H1 (cell line): ENCODE measurements at regions not wholly inside any gene's neighbourhood (a gene's known extent, or its start where the extent isn't known, plus 50 kb on each side); places are given as distances from the start of the nearest gene placed in this dataset.

Experiments
- CTCF ChIA-PET: fragments of 300-600 bp; sonication (Branson Sonifier 250); formaldehyde crosslinking; loops from one replicate; lab custom pipeline; 2021; ENCODE audit not compliant: partially characterized antibody; lab: Charles Lee
- POLR2A ChIA-PET: fragments of 300-600 bp; sonication (Branson Sonifier 250); formaldehyde crosslinking; loops from one replicate; lab custom pipeline; 2021; ENCODE audit warnings: inconsistent platforms; ENCODE audit not compliant: partially characterized antibody; lab: Charles Lee
- DNase-seq, 2 experiments: peaks; one replicate each; pipeline versions ENCODE4 v3.0.0 to v3.0.0-alpha.2; 2010 to 2022; ENCODE audit warnings: low spot score in 2 of 2, low read depth in 1 of 2, mixed read lengths in 1 of 2
- FAIRE-seq: peaks from 2 replicates; lab custom pipeline; 2011; peaks lifted over from hg19 to GRCh38; lab: Jason Lieb, UNC
- H2AFZ ChIP-seq: 2 replicates; pipeline ENCODE4 v1.8.1; 2012; ENCODE audit warnings: low read length, inconsistent platforms
- H2AK5ac ChIP-seq: 2 replicates; pipeline ENCODE4 v1.6.1; 2013; ENCODE audit warnings: low read depth, low read length
- H2BK120ac ChIP-seq: replicated peaks from 2 replicates; pipeline ENCODE3; 2013; ENCODE audit warnings: low read depth, low read length, inconsistent platforms
- H2BK12ac ChIP-seq: 2 replicates; pipeline ENCODE4 v1.6.1; 2013; ENCODE audit warnings: low read depth, low read length
- H2BK15ac ChIP-seq: 2 replicates; pipeline ENCODE4 v1.6.1; 2013; ENCODE audit warnings: low read length
- H2BK20ac ChIP-seq: 2 replicates; pipeline ENCODE4 v1.6.1; 2013; ENCODE audit warnings: low read length
- H2BK5ac ChIP-seq: 2 replicates; pipeline ENCODE4 v1.6.1; 2013; ENCODE audit warnings: low read depth, low read length
- H3K14ac ChIP-seq: 2 replicates; pipeline ENCODE4 v1.6.1; 2013; ENCODE audit warnings: inconsistent platforms; ENCODE audit not compliant: insufficient read length
- H3K18ac ChIP-seq: 2 replicates; pipeline ENCODE4 v1.6.1; 2013; ENCODE audit warnings: low read length; ENCODE audit errors: extremely low read depth
- H3K23ac ChIP-seq: 2 replicates; pipeline ENCODE4 v1.6.1; 2013; ENCODE audit warnings: inconsistent platforms; ENCODE audit not compliant: insufficient read length
- H3K23me2 ChIP-seq: 2 replicates; pipeline ENCODE4 v1.6.1; 2013; ENCODE audit warnings: low read depth, low read length
- H3K27ac ChIP-seq: 2 replicates; pipeline ENCODE4 v1.6.1; 2011; ENCODE audit warnings: low read depth, low read length, inconsistent platforms
- H3K27me3 ChIP-seq, 4 experiments: replicated peaks in 1 of 4; 1 replicate in 1 of 4; 2 replicates in 3 of 4; pipeline versions ENCODE4 v1.6.1 to v1.8.1; 2011 to 2013; ENCODE audit warnings: low read length in 3 of 4, mild to moderate bottlenecking in 3 of 4, inconsistent platforms in 2 of 4, mixed read lengths in 2 of 4, moderate library complexity in 1 of 4; ENCODE audit not compliant: control insufficient read depth in 3 of 4, insufficient read depth in 3 of 4; ENCODE audit errors: extremely low read depth in 1 of 4
- H3K36me3 ChIP-seq, 4 experiments: 2 replicates each; pipeline versions ENCODE4 v1.6.1 to v1.8.1; 2011 to 2013; ENCODE audit warnings: mild to moderate bottlenecking in 4 of 4, low read length in 3 of 4, moderate library complexity in 2 of 4, control low read depth in 1 of 4, inconsistent platforms in 1 of 4; ENCODE audit not compliant: insufficient read depth in 4 of 4, control insufficient read depth in 2 of 4
- H3K4ac ChIP-seq: replicated peaks from 2 replicates; pipeline ENCODE3; 2013; ENCODE audit warnings: low read length, low read depth, mixed read lengths, inconsistent platforms; ENCODE audit not compliant: insufficient read length
- H3K4me1 ChIP-seq, 4 experiments: replicated peaks in 1 of 4; 1 replicate in 1 of 4; 2 replicates in 3 of 4; pipeline versions ENCODE4 v1.6.1 to v1.8.1; 2011 to 2013; ENCODE audit warnings: low read length in 3 of 4, inconsistent platforms in 2 of 4, mixed read lengths in 1 of 4; ENCODE audit not compliant: insufficient read depth in 4 of 4, control insufficient read depth in 3 of 4
- H3K4me2 ChIP-seq, 2 experiments: 2 replicates each; pipeline versions ENCODE4 v1.6.1 to v1.8.1; 2011 to 2013; ENCODE audit warnings: low read depth in 2 of 2, low read length in 2 of 2, control low read depth in 1 of 2, inconsistent platforms in 1 of 2, mild to moderate bottlenecking in 1 of 2; ENCODE audit not compliant: insufficient read depth in 1 of 2
- H3K4me3 ChIP-seq, 4 experiments: fragments of 200-600, 300-600 bp in 1 of 4; sonication (generic), shearing (Covaris generic), sonication (Bioruptor Twin) in 1 of 4; 2 replicates each; pipeline versions ENCODE4 v1.5.1 to v1.8.1; 2011 to 2016; ENCODE audit warnings: low read length in 4 of 4, low read depth in 3 of 4, control low read depth in 2 of 4, inconsistent platforms in 2 of 4, mild to moderate bottlenecking in 2 of 4, mixed read lengths in 1 of 4, moderate library complexity in 1 of 4; ENCODE audit not compliant: insufficient read depth in 2 of 4; ENCODE audit errors: extremely low read depth in 1 of 4
- H3K56ac ChIP-seq: replicated peaks from 2 replicates; pipeline ENCODE3; 2013; ENCODE audit warnings: low read depth, mild to moderate bottlenecking, mixed read lengths, low read length, inconsistent platforms; ENCODE audit not compliant: insufficient read length
- H3K79me1 ChIP-seq: 2 replicates; pipeline ENCODE4 v1.6.1; 2013; ENCODE audit warnings: low read depth, low read length, control low read depth
- H3K79me2 ChIP-seq, 2 experiments: 2 replicates each; pipeline versions ENCODE4 v1.6.1 to v1.8.1; 2012 to 2013; ENCODE audit warnings: low read length in 2 of 2, mild to moderate bottlenecking in 2 of 2, inconsistent platforms in 1 of 2; ENCODE audit not compliant: insufficient read depth in 2 of 2, control insufficient read depth in 1 of 2
- H3K9ac ChIP-seq, 4 experiments: replicated peaks in 1 of 4; 1 replicate in 1 of 4; 2 replicates in 3 of 4; pipeline versions ENCODE4 v1.6.1 to v1.8.1; 2011 to 2013; ENCODE audit warnings: low read depth in 3 of 4, low read length in 3 of 4, control low read depth in 2 of 4, mild to moderate bottlenecking in 2 of 4, moderate library complexity in 2 of 4, inconsistent platforms in 1 of 4; ENCODE audit errors: extremely low read depth in 1 of 4
- H3K9me3 ChIP-seq, 2 experiments: 2 replicates each; pipeline versions ENCODE4 v1.6.1 to v1.8.1; 2012 to 2013; ENCODE audit warnings: mild to moderate bottlenecking in 2 of 2, moderate library complexity in 2 of 2, control low read depth in 1 of 2, inconsistent platforms in 1 of 2, low read depth in 1 of 2, low read length in 1 of 2, mixed read lengths in 1 of 2; ENCODE audit not compliant: insufficient read depth in 2 of 2
- H4K20me1 ChIP-seq, 2 experiments: replicated peaks in 1 of 2; 2 replicates each; pipeline versions ENCODE3 to v1.8.1; 2011 to 2013; ENCODE audit warnings: inconsistent platforms in 2 of 2, low read length in 2 of 2, mild to moderate bottlenecking in 1 of 2; ENCODE audit not compliant: insufficient read depth in 2 of 2, control insufficient read depth in 1 of 2
- H4K5ac ChIP-seq: 2 replicates; pipeline ENCODE4 v1.6.1; 2013; ENCODE audit warnings: low read length, low read depth, mixed read lengths, inconsistent platforms; ENCODE audit not compliant: insufficient read length
- H4K8ac ChIP-seq: 2 replicates; pipeline ENCODE4 v1.8.0; 2013; ENCODE audit warnings: mild to moderate bottlenecking, moderate library complexity, low read length, inconsistent platforms; ENCODE audit not compliant: insufficient read depth; ENCODE audit errors: extremely low read depth
- H4K91ac ChIP-seq: replicated peaks from 2 replicates; pipeline ENCODE3; 2013; ENCODE audit warnings: low read length, mixed read lengths, inconsistent platforms; ENCODE audit not compliant: insufficient read length
- POLR2AphosphoS5 ChIP-seq: IDR thresholded peaks from 2 replicates; pipeline ENCODE4 v1.6.1; 2011; ENCODE audit warnings: low read depth, low read length
- RAD21 ChIP-seq, 2 experiments: IDR thresholded peaks in 1 of 2; conservative IDR thresholded peaks in 1 of 2; 2 replicates each; pipeline ENCODE4 v1.6.1; 2011; ENCODE audit warnings: low read depth in 2 of 2, low read length in 2 of 2, improper control_type of control experiment in 1 of 2, inconsistent platforms in 1 of 2, mild to moderate bottlenecking in 1 of 2, moderate library complexity in 1 of 2
- WGBS, 2 experiments: shearing (Covaris generic) in 1 of 2; methylation state at CpG; one replicate each; pipeline versions ENCODE4 v1.1.6 to v1.1.7; 2013 to 2015; ENCODE audit warnings: low lambda C conversion rate in 2 of 2, mixed read lengths in 2 of 2, inconsistent platforms in 1 of 2, low coverage in 1 of 2, missing lambda C conversion rate in 1 of 2; ENCODE audit not compliant: insufficient replicate concordance in 2 of 2, insufficient coverage in 1 of 2, insufficient read length in 1 of 2; ENCODE audit errors: extremely low coverage in 1 of 2, missing lambda C conversion rate in 1 of 2; 5-methylcytosine and 5-hydroxymethylcytosine counted together
- TF ChIP-seq, protein P1 (sequence below), 3 experiments: IDR thresholded peaks; 1 replicate in 2 of 3; 2 replicates in 1 of 3; pipeline versions ENCODE4 v1.5.1 to v1.6.1; 2011; ENCODE audit warnings: low read length in 3 of 3, mild to moderate bottlenecking in 3 of 3, inconsistent platforms in 2 of 3, low read depth in 1 of 3, moderate library complexity in 1 of 3; ENCODE audit not compliant: insufficient read depth in 1 of 3; ENCODE audit errors: control extremely low read depth in 1 of 3

DNA sequence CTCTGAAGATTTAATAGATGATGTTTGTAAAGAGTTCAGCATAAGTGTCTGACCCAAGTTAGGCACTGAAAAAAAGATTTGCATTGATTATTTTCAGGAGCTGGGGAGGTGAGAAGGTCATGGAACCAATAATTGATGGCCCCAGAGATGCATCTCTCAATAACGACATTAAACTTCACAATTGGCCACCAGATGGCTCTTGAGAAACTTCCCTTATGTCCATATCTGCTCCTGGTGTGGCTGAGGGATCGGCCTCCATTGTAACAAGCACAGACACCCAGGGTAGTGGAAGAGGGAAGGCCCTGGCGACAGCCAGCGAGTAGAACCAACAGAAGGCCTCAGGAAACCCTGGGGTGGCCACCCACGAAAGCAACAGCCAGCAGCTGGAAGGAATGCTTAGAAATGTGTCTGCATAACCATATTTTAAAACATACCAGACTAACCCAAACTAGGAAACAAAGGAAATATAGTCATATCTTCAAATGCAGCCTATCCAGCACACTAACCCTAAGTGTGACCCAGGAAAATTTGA, 536.7 kb downstream of the SOX2 start:
- Histone ChIP-seq H2BK120ac (no peak overlapping the region), H3K56ac (no peak overlapping the region), H2AFZ (0 out of 2 replicates have a peak overlapping the region, but pooled peaks have one; percentile 62), H3K27ac (no peak overlapping the region), H3K36me3 (no peaks in the 10 kb centered on the region), H3K23me2 (no peaks in the 10 kb centered on the region), H3K4me3 (no peak overlapping the region), H3K4ac (no peak overlapping the region), H3K4me2 (no peak overlapping the region), H3K27me3 (no peaks in the 10 kb centered on the region), H2BK20ac (no peak overlapping the region), H4K20me1 (no peaks in the 10 kb centered on the region), H2BK12ac (no peak overlapping the region), H4K8ac (no peak overlapping the region; the same call in 1 of the 2 replicates), H3K9me3 (no peaks in the 10 kb centered on the region), H2AK5ac (no peak overlapping the region), H2BK5ac (no peak overlapping the region), H2BK15ac (no peak overlapping the region), H3K23ac (no peak overlapping the region), H3K79me2 (no peaks in the 10 kb centered on the region), H4K5ac (no peak overlapping the region), H3K79me1 (no peaks in the 10 kb centered on the region), H3K4me1 (peaks cover 0 to 3% (median 0%) of the 10 kb centered on the region in 4 experiments; a peak in 2 of 7 replicates), H4K91ac (peak overlapping the region; percentile 47), H3K9ac (no peak overlapping the region), H3K18ac (no peak overlapping the region), H3K14ac (no peak overlapping the region)
- POLR2A ChIA-PET = no interaction called here
- FAIRE-seq = no peak
- 84% methylated on average over 5 of the region's 5 CpGs; no CpG with 5 or more reads in 1 of the 2 experiments for WGBS, 2 experiments
- DNase-seq = no peak
- TF ChIP-seq RAD21 (IDR thresholded peaks at IDR 0.05 in 1 of 2, conservative IDR thresholded peaks at IDR 0.05 in 1 of 2; ENCODE audit: low read depth in 2 of 2, low read length in 2 of 2) = peak; percentile 26 to 35; a peak in 2 of 4 replicates
- TF ChIP-seq, protein P1, sequence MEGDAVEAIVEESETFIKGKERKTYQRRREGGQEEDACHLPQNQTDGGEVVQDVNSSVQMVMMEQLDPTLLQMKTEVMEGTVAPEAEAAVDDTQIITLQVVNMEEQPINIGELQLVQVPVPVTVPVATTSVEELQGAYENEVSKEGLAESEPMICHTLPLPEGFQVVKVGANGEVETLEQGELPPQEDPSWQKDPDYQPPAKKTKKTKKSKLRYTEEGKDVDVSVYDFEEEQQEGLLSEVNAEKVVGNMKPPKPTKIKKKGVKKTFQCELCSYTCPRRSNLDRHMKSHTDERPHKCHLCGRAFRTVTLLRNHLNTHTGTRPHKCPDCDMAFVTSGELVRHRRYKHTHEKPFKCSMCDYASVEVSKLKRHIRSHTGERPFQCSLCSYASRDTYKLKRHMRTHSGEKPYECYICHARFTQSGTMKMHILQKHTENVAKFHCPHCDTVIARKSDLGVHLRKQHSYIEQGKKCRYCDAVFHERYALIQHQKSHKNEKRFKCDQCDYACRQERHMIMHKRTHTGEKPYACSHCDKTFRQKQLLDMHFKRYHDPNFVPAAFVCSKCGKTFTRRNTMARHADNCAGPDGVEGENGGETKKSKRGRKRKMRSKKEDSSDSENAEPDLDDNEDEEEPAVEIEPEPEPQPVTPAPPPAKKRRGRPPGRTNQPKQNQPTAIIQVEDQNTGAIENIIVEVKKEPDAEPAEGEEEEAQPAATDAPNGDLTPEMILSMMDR (IDR thresholded peaks at IDR 0.05; ENCODE audit: control extremely low read depth in 1 of 3, insufficient read depth in 1 of 3, low read depth in 1 of 3, low read length in 3 of 3) = peak in 2 of 3 experiments; percentile 5 to 17; a peak in 2 of 4 replicates
- TF ChIP-seq POLR2AphosphoS5 = no peak
- CTCF ChIA-PET = interaction anchor here (0.7 to 1.1 kb wide), 4 partner anchors 15 to 530 kb away, joined by 3 to 4 read pairs (median 3); no protein-coding TSS in a partner anchor
